HUES48 (cell line): ENCODE measurements at regions not wholly inside any gene's neighbourhood (a gene's known extent, or its start where the extent isn't known, plus 50 kb on each side); places are given as distances from the start of the nearest gene placed in this dataset.
A peak's percentile ranks its signal among the peaks of the same experiment; 100 is the strongest.
"Not testable (repeated sequence)": the region's sequence is repeated elsewhere in the genome, so short reads cannot be mapped to it uniquely, and the experiment has no call there.

Source experiments
- H3K27ac ChIP-seq: one replicate; pipeline ENCODE4 v1.7.0; 2013; ENCODE audit warnings: low read depth, low read length, inconsistent platforms
- H3K27me3 ChIP-seq: 2 replicates; pipeline ENCODE4 v1.6.1; 2013; ENCODE audit warnings: mild to moderate bottlenecking, low read length; ENCODE audit not compliant: control insufficient read depth, insufficient read depth
- H3K36me3 ChIP-seq: 2 replicates; pipeline ENCODE4 v1.6.1; 2013; ENCODE audit warnings: low read length; ENCODE audit not compliant: control insufficient read depth, insufficient read depth
- H3K4me1 ChIP-seq: 2 replicates; pipeline ENCODE4 v1.6.1; 2013; ENCODE audit warnings: mild to moderate bottlenecking, low read length; ENCODE audit not compliant: control insufficient read depth, insufficient read depth
- H3K4me3 ChIP-seq: 2 replicates; pipeline ENCODE4 v1.5.1; 2013; ENCODE audit warnings: mild to moderate bottlenecking, low read depth, low read length
- H3K9ac ChIP-seq: 2 replicates; pipeline ENCODE4 v1.6.1; 2013; ENCODE audit warnings: mild to moderate bottlenecking, low read depth, low read length, moderate library complexity
- H3K9me3 ChIP-seq: 2 replicates; pipeline ENCODE4 v1.6.1; 2013; ENCODE audit warnings: low read length; ENCODE audit not compliant: control insufficient read depth, insufficient read depth

DNA sequence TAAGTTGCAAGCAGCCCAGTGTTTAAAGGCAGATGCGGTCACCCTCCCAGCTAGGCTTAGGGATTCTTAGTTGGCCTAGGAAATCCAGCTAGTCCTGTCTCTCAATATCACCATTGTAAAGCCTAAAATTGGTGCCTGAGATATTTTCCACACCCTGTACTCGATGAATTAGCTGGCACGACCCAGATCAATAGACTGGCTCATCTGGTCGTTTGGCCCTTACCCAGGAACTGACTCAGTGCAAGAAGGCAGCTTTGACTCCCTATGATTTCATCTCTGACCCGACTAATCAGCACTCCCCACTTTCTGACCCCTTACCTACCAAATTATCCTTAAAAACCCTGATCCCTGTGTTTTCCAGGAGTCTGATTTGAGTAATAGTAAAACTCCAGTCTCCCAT lies 384.9 kb upstream of the SLC7A11 start:
- no peaks in the 10 kb centered on the region for H3K27me3 ChIP-seq
- H3K4me3 ChIP-seq = no peak overlapping the region
- no peaks in the 10 kb centered on the region for H3K36me3 ChIP-seq
- peaks cover 5% of the 10 kb centered on the region; the same call in 1 of the 2 replicates for H3K9me3 ChIP-seq
- no peak overlapping the region for H3K9ac ChIP-seq
- peaks cover 4% of the 10 kb centered on the region; the same call in 1 of the 2 replicates for H3K4me1 ChIP-seq
- H3K27ac ChIP-seq = no peak overlapping the region

DNA sequence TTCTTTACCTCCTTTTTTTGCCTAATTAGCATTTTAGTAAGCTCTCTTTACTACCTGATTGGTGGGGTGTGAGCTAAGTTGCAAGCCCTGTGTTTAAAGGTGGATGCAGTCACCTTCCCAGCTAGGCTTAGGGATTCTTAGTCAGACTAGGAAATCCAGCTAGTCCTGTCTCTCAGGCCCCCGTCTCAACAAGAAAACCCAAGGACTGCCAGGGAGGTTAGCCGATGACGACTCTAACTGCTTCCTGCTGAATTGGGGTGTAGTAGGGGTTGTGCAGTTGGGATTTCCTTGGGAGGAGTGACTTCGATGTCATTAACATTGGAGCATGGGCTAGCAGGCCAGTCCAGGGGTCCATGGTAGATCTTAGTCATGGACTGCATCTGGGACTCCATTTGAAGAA lies 380.2 kb upstream of the SLC7A11 start:
- H3K27me3 ChIP-seq, H3K4me1 ChIP-seq, H3K4me3 ChIP-seq, H3K9ac ChIP-seq, H3K36me3 ChIP-seq, H3K9me3 ChIP-seq, H3K27ac ChIP-seq: not testable (repeated sequence)

GRCh38 chr4:138616775-138617174 lies 374.6 kb upstream of the SLC7A11 start:
- Histone ChIP-seq H3K36me3 (no peaks in the 10 kb centered on the region), H3K4me3 (no peak overlapping the region), H3K4me1 (peaks cover 24% of the 10 kb centered on the region), H3K27me3 (no peaks in the 10 kb centered on the region), H3K9ac (no peak overlapping the region), H3K27ac (no peak overlapping the region), H3K9me3 (no peaks in the 10 kb centered on the region; the same call in none of the 2 replicates)

- Histone ChIP-seq H3K27ac (no peak overlapping the region), H3K4me1 (peaks cover 30% of the 10 kb centered on the region), H3K36me3 (no peaks in the 10 kb centered on the region), H3K27me3 (no peaks in the 10 kb centered on the region), H3K4me3 (peak overlapping the region; percentile 5; the same call in 1 of the 2 replicates), H3K9me3 (no peaks in the 10 kb centered on the region; the same call in 1 of the 2 replicates), H3K9ac (no peak overlapping the region)
These were observed 372.4 kb upstream of the SLC7A11 start for GRCh38 chr4:138614398-138615142.

- Histone ChIP-seq H3K9me3 (no peaks in the 10 kb centered on the region), H3K27me3 (no peaks in the 10 kb centered on the region), H3K9ac (no peak overlapping the region), H3K4me1 (peaks cover 30% of the 10 kb centered on the region), H3K27ac (no peak overlapping the region), H3K36me3 (no peaks in the 10 kb centered on the region), H3K4me3 (no peak overlapping the region)
These were observed 370.3 kb upstream of the SLC7A11 start for GRCh38 chr4:138612428-138612827.

- no peak overlapping the region for H3K4me3 ChIP-seq
- H3K27ac ChIP-seq = no peak overlapping the region
- no peak overlapping the region for H3K9ac ChIP-seq
- peaks cover 30% of the 10 kb centered on the region for H3K4me1 ChIP-seq
- no peaks in the 10 kb centered on the region for H3K36me3 ChIP-seq
- no peaks in the 10 kb centered on the region for H3K9me3 ChIP-seq
- H3K27me3 ChIP-seq = no peaks in the 10 kb centered on the region
These were observed 369.6 kb upstream of the SLC7A11 start for GRCh38 chr4:138611721-138612120.

GRCh38 chr4:138611017-138611416 lies 368.9 kb upstream of the SLC7A11 start:
- H3K9me3 ChIP-seq = no peaks in the 10 kb centered on the region
- peaks cover 30% of the 10 kb centered on the region for H3K4me1 ChIP-seq
- no peaks in the 10 kb centered on the region for H3K27me3 ChIP-seq
- H3K36me3 ChIP-seq = no peaks in the 10 kb centered on the region
- H3K4me3 ChIP-seq = no peak overlapping the region
- no peak overlapping the region for H3K27ac ChIP-seq
- H3K9ac ChIP-seq = no peak overlapping the region

GRCh38 chr4:138609943-138610350 lies 367.8 kb upstream of the SLC7A11 start:
- H3K9me3 ChIP-seq = no peaks in the 10 kb centered on the region
- H3K27me3 ChIP-seq = no peaks in the 10 kb centered on the region
- no peak overlapping the region for H3K27ac ChIP-seq
- peaks cover 30% of the 10 kb centered on the region for H3K4me1 ChIP-seq
- no peak overlapping the region for H3K9ac ChIP-seq
- H3K36me3 ChIP-seq = no peaks in the 10 kb centered on the region
- H3K4me3 ChIP-seq = no peak overlapping the region

GRCh38 chr4:138604556-138604955 lies 362.4 kb upstream of the SLC7A11 start:
- H3K4me3 ChIP-seq = no peak overlapping the region
- no peaks in the 10 kb centered on the region for H3K36me3 ChIP-seq
- peaks cover 2% of the 10 kb centered on the region; the same call in 1 of the 2 replicates for H3K9me3 ChIP-seq
- H3K4me1 ChIP-seq = no peaks in the 10 kb centered on the region
- no peaks in the 10 kb centered on the region for H3K27me3 ChIP-seq
- H3K27ac ChIP-seq = no peak overlapping the region
- no peak overlapping the region for H3K9ac ChIP-seq

DNA sequence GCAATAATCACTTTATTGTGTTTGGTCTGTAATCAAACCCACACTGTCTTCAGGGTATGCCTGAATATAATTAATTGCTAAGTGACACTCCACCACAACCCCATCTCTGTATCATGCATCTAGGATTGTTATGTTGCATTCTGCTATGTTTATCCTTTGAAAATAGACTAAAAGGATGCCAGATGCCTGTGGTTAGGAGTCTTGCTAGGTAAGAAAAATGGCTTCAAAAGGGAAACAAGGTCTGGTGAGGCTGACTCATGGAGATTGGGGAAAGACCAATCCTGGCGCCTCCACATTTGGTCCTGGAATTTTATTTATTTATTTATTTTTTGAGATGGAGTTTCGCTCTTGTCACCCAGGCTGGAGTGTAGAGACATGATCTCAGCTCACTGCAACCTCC lies 360.5 kb upstream of the SLC7A11 start:
- no peaks in the 10 kb centered on the region for H3K4me1 ChIP-seq
- H3K9ac ChIP-seq = no peak overlapping the region
- no peaks in the 10 kb centered on the region for H3K27me3 ChIP-seq
- H3K4me3 ChIP-seq = no peak overlapping the region
- no peak overlapping the region for H3K27ac ChIP-seq
- no peaks in the 10 kb centered on the region for H3K36me3 ChIP-seq
- H3K9me3 ChIP-seq = peaks cover 2% of the 10 kb centered on the region; the same call in 1 of the 2 replicates

GRCh38 chr4:138599965-138600364 lies 357.8 kb upstream of the SLC7A11 start:
- Histone ChIP-seq H3K4me3 (no peak overlapping the region), H3K4me1 (no peaks in the 10 kb centered on the region), H3K27ac (no peak overlapping the region), H3K9ac (no peak overlapping the region), H3K9me3 (peaks cover 2% of the 10 kb centered on the region; the same call in 1 of the 2 replicates), H3K27me3 (no peaks in the 10 kb centered on the region), H3K36me3 (no peaks in the 10 kb centered on the region)
